Thymus (tissue), 11 donors: ENCODE measurements at regions not wholly inside any gene's neighbourhood (a gene's known extent, or its start where the extent isn't known, plus 50 kb on each side); places are given as distances from the start of the nearest gene placed in this dataset.
"Not testable (repeated sequence)": the region's sequence is repeated elsewhere in the genome, so short reads cannot be mapped to it uniquely, and the experiment has no call there.

ENCODE experiments used
- DNase-seq, 9 donors: peaks; one replicate each; pipeline ENCODE4 v3.0.0-alpha.2; 2013; ENCODE audit warnings: low spot score in 9 of 9, low read depth in 6 of 9, missing footprints in 1 of 9
- H3K27ac ChIP-seq, 2 donors: one replicate each; pipeline ENCODE4 v1.5.1; 2013; ENCODE audit warnings: control low read depth in 1 of 2, low read depth in 1 of 2, low read length in 1 of 2, mild to moderate bottlenecking in 1 of 2, moderate library complexity in 1 of 2
- H3K27me3 ChIP-seq, 2 donors: one replicate each; pipeline ENCODE4 v1.5.1; 2013; ENCODE audit warnings: low read length in 1 of 2; ENCODE audit not compliant: control insufficient read depth in 2 of 2, insufficient read depth in 1 of 2
- H3K36me3 ChIP-seq, 2 donors: one replicate each; pipeline ENCODE4 v1.5.1; 2013; ENCODE audit warnings: low read length in 1 of 2, mild to moderate bottlenecking in 1 of 2, moderate library complexity in 1 of 2; ENCODE audit not compliant: control insufficient read depth in 2 of 2, insufficient read depth in 2 of 2
- H3K4me1 ChIP-seq, 2 donors: one replicate each; pipeline ENCODE4 v1.5.1; 2013; ENCODE audit warnings: low read length in 2 of 2; ENCODE audit not compliant: control insufficient read depth in 2 of 2, insufficient read depth in 2 of 2
- H3K4me3 ChIP-seq, 2 donors: one replicate each; pipeline ENCODE4 v1.5.1; 2013; ENCODE audit warnings: low read length in 2 of 2, control low read depth in 1 of 2, mild to moderate bottlenecking in 1 of 2
- H3K9me3 ChIP-seq, 2 donors: one replicate each; pipeline ENCODE4 v1.5.1; 2013; ENCODE audit warnings: low read length in 1 of 2, mild to moderate bottlenecking in 1 of 2; ENCODE audit not compliant: control insufficient read depth in 2 of 2, insufficient read depth in 1 of 2
- WGBS: extraction: QIAGEN DNeasy Blood & Tissue Kit; methylation state at CpG from one replicate; pipeline ENCODE4 v1.1.7; 2013; 5-methylcytosine and 5-hydroxymethylcytosine counted together
- donor health status: healthy.

DNA sequence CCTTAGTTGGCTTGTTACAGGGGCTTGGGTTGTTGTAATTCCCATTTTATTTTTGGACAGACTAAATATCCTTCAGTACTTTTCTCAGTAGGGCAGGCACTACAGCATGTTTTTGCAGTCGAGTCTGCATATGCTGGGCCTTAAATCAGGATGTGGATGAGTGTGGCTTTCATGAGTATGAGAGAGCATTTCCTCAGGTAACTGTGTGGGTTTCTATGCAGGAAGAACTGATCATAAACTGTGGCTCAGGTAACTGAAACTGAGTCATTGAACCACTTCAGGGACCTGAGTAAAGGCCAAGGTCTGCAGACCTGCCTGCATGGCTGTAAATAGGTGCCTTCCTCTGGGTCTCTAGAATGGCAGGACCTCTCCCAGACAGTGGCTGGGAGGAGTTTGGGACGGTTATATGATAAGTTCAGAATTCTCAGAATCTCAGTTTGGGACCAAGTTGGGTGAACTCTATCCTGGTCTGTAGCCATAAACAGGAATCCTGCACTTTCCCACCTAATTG, 112.1 kb downstream of the ZNF737 start:
- Histone ChIP-seq H3K27ac (no peak overlapping the region), H3K4me3 (no peak overlapping the region)
- WGBS: 82% methylated on average over 2 of the region's 2 CpGs

DNA sequence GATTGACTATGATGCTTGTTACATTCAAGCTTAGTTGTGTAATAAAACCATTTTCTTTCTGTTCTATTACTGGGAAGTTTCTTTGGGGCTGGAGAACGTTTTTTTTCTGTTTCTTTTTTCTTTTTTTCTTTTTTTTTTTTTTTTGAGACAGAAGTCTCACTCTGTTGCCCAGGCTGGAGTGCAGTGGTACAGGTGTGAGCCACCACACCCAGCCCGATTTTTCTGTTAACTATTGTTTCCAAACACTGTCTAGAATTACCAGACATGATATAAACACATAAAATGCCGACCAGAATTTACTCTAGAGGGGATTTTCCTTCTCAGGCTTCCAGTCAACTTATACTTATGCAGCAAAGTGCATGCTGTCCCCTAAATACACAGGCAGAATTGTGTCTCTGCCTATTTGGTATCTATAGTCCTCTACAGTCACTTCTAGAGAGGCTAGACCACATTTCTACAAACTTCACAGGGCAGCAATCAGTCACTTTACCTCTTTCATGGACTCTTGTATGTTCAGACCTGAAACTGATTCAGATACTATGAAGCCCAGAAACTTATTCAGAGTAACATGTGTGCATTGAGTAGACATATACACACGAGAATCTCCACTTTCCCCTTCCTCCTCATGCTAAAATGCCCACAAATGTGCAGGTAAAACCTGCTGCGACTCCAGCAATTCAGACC, 121.2 kb downstream of the ZNF737 start:
- no peak overlapping the region for H3K4me3 ChIP-seq
- H3K4me1 ChIP-seq: no peaks in the 10 kb centered on the region
- H3K9me3 ChIP-seq: no peaks in the 10 kb centered on the region
- DNase-seq: no peak
- no peak overlapping the region for H3K27ac ChIP-seq
- H3K36me3 ChIP-seq: no peaks in the 10 kb centered on the region
- H3K27me3 ChIP-seq: no peaks in the 10 kb centered on the region
- 57% methylated on average over 5 of the region's 5 CpGs for WGBS

More for the DNA sequence above, 112.1 kb downstream of the ZNF737 start:
- H3K27me3 ChIP-seq: no peaks in the 10 kb centered on the region
- no peaks in the 10 kb centered on the region for H3K4me1 ChIP-seq
- DNase-seq: no peak
- peaks cover 0 to 3% of the 10 kb centered on the region in 2 donors for H3K9me3 ChIP-seq
- H3K36me3 ChIP-seq: no peaks in the 10 kb centered on the region

- not testable (repeated sequence) for H3K27ac ChIP-seq, H3K9me3 ChIP-seq, H3K4me3 ChIP-seq, H3K27me3 ChIP-seq, H3K36me3 ChIP-seq, DNase-seq, H3K4me1 ChIP-seq
- 96% methylated on average over 4 of the region's 4 CpGs for WGBS
These were observed 133.2 kb downstream of the ZNF737 start for GRCh38 chr19:20432266-20432842.

DNA sequence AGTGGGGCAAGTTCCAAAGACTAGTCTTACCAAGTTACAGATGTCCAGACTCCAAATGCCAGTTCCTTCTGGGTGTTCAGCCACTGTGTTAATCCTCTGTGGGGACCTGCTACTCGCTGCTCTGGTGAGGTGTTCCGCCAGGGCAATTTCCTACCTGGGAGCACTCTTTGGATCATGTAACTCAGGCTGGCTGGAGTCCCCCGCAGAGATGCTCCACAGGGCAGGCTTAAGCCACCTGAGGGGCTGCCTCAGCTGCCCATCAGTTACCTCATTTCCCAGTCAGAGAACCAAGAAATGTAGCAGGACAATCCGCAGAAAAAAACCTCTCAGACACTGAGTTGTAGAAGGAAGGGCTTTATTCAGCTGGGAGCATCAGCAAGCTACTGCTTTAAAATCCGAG, 133.8 kb downstream of the ZNF737 start:
- Histone ChIP-seq H3K27me3 (no peaks in the 10 kb centered on the region), H3K9me3 (no peaks in the 10 kb centered on the region), H3K36me3 (no peaks in the 10 kb centered on the region), H3K4me1 (no peaks in the 10 kb centered on the region), H3K27ac (no peak overlapping the region), H3K4me3 (no peak overlapping the region)
- DNase-seq: no peak
- 95% methylated on average over 5 of the region's 5 CpGs for WGBS

DNA sequence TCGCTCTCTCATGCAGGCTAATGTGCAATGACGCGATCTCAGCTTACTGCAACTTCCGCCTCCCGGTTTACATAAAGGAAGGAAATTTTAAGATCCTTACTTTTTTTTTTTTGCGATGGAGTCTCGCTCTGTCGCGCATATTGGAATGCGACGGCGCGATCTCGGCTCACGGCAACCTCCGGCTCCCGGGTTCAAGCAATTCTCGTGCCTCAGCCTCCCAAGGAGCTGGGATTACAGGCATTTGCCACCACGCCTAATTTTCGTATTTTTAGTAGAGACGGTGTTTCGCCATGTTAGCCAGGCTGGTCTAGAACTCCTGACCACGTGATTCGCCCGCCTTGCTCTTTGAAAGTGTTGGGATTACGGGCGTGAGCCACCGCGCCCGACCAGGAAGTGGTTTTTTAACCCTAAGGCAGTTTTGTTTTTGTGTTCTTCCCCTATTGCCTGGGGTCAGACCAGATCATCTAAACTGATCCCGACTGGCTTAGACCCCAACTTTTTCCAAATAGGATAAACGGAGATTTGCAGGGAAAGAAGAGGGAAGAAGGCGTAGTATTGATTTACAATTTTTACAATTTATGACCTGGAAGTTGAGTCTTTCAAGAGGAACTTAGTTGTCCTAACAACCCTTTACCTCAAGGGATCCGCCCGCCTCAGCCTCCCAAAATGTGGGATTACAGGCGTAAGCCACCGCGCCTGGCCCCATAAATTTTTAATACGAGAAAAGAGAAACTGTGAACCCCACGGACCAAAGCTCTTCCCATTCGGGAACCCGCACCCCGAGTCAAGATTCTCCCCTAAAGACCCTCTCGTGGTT, 142.0 kb downstream of the ZNF737 start:
- Histone ChIP-seq H3K27me3 (no peaks in the 10 kb centered on the region), H3K9me3 (peaks cover 0 to 4% of the 10 kb centered on the region in 2 donors), H3K4me3 (peak overlapping the region; percentile 71 to 74), H3K4me1 (no peaks in the 10 kb centered on the region), H3K36me3 (no peaks in the 10 kb centered on the region), H3K27ac (peak overlapping the region; percentile 83 to 87)
- WGBS: 8% methylated on average over 44 of the region's 44 CpGs
- DNase-seq: peak; percentile 15 to 68 (median 47)

GRCh38 chr19:20422216-20423205, 143.1 kb downstream of the ZNF737 start:
- Histone ChIP-seq H3K27ac (no peak overlapping the region), H3K9me3 (peaks cover 0 to 4% of the 10 kb centered on the region in 2 donors), H3K27me3 (no peaks in the 10 kb centered on the region), H3K4me1 (no peaks in the 10 kb centered on the region), H3K36me3 (no peaks in the 10 kb centered on the region), H3K4me3 (peak overlapping the region in 1 of 2 donors; percentile 74)
- no peak for DNase-seq
- WGBS: 94% methylated on average over 22 of the region's 22 CpGs

DNA sequence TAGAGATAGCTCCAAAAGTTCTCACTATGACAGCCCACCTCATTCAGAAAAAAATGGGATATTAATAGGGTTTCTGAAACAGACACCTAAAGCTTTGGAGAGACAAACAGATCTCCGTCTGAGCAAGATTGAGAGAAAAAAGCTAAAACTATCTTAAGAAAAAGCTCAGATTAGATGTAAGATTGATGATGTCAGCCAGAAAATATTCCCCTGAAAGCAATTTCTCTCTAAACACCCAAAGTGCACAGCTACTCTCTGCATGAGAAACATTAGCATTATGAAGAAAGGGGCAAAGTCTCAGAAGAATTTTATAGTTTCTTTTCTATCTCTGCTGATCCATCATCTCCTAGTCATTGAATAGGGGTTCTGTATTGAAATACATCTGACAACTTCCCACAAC, 148.9 kb downstream of the ZNF737 start:
- DNase-seq: no peak
- Histone ChIP-seq H3K36me3 (peaks cover 0 to 3% of the 10 kb centered on the region in 2 donors), H3K27me3 (no peaks in the 10 kb centered on the region), H3K9me3 (no peaks in the 10 kb centered on the region), H3K4me1 (no peaks in the 10 kb centered on the region), H3K27ac (no peak overlapping the region), H3K4me3 (no peak overlapping the region)
- 93% methylated on average over 1 of the region's 1 CpG for WGBS

GRCh38 chr19:20414120-20414519, 151.5 kb downstream of the ZNF737 start:
- Histone ChIP-seq H3K4me1 (no peaks in the 10 kb centered on the region), H3K9me3 (no peaks in the 10 kb centered on the region), H3K4me3 (no peak overlapping the region), H3K27me3 (no peaks in the 10 kb centered on the region), H3K36me3 (peaks cover 0 to 3% of the 10 kb centered on the region in 2 donors), H3K27ac (no peak overlapping the region)
- 98% methylated on average over 2 of the region's 2 CpGs for WGBS
- DNase-seq: no peak
